NCI-H2081 treated with DMSO at 0.1 percent for 48 hours (cell line): ENCODE measurements at regions not wholly inside any gene's neighbourhood (a gene's known extent, or its start where the extent isn't known, plus 50 kb on each side); places are given as distances from the start of the nearest gene placed in this dataset.
"Not testable (repeated sequence)": the region's sequence is repeated elsewhere in the genome, so short reads cannot be mapped to it uniquely, and the experiment has no call there.

Source experiments
- DNase-seq: peaks from one replicate; lab custom pipeline; 2025; lab: John Stamatoyannopoulos, UW

GRCh38 chr12:127797918-127798317 lies 469.1 kb upstream of the TMEM132C start:
- no peak for DNase-seq

GRCh38 chr12:127802271-127802670 lies 464.7 kb upstream of the TMEM132C start:
- DNase-seq = no peak

- DNase-seq = no peak
These were observed 463.4 kb upstream of the TMEM132C start for GRCh38 chr12:127803545-127803944.

GRCh38 chr12:127809275-127809674 lies 457.7 kb upstream of the TMEM132C start:
- no peak for DNase-seq

- DNase-seq = no peak
These were observed 456.9 kb upstream of the TMEM132C start for GRCh38 chr12:127810041-127810440.

GRCh38 chr12:127810459-127810858 lies 456.5 kb upstream of the TMEM132C start:
- DNase-seq = not testable (repeated sequence)

- DNase-seq = no peak
These were observed 455.0 kb upstream of the TMEM132C start for GRCh38 chr12:127811988-127812387.

- no peak for DNase-seq
These were observed 453.8 kb upstream of the TMEM132C start for GRCh38 chr12:127813147-127813546.

GRCh38 chr12:127819056-127819455 lies 447.9 kb upstream of the TMEM132C start:
- DNase-seq = no peak

- DNase-seq = no peak
These were observed 446.7 kb upstream of the TMEM132C start for GRCh38 chr12:127820271-127820670.

- no peak for DNase-seq
These were observed 446.1 kb upstream of the TMEM132C start for GRCh38 chr12:127820846-127821245.

- no peak for DNase-seq
These were observed 444.1 kb upstream of the TMEM132C start for GRCh38 chr12:127822809-127823411.

- DNase-seq = no peak
These were observed 443.2 kb upstream of the TMEM132C start for GRCh38 chr12:127823801-127824200.

GRCh38 chr12:127829281-127830064 lies 437.5 kb upstream of the TMEM132C start:
- DNase-seq = no peak

GRCh38 chr12:127830065-127830460 lies 436.9 kb upstream of the TMEM132C start:
- DNase-seq = no peak

- no peak for DNase-seq
These were observed 436.2 kb upstream of the TMEM132C start for GRCh38 chr12:127830730-127831129.

- no peak for DNase-seq
These were observed 434.8 kb upstream of the TMEM132C start for GRCh38 chr12:127832172-127832571.

- DNase-seq = not testable (repeated sequence)
These were observed 430.2 kb upstream of the TMEM132C start for GRCh38 chr12:127836802-127837201.

- no peak for DNase-seq
These were observed 409.3 kb upstream of the TMEM132C start for GRCh38 chr12:127857661-127858060.

- no peak for DNase-seq
These were observed 406.4 kb upstream of the TMEM132C start for GRCh38 chr12:127860536-127860935.

GRCh38 chr12:127861406-127861805 lies 405.6 kb upstream of the TMEM132C start:
- no peak for DNase-seq

- no peak for DNase-seq
These were observed 393.7 kb upstream of the TMEM132C start for GRCh38 chr12:127873306-127873705.

- no peak for DNase-seq
These were observed 385.4 kb upstream of the TMEM132C start for GRCh38 chr12:127881371-127882140.
